Nucleus accumbens (tissue), 56 donors: ENCODE measurements at regions not wholly inside any gene's neighbourhood (a gene's known extent, or its start where the extent isn't known, plus 50 kb on each side); places are given as distances from the start of the nearest gene placed in this dataset.
"Not testable (repeated sequence)": the region's sequence is repeated elsewhere in the genome, so short reads cannot be mapped to it uniquely, and the experiment has no call there.

Experiments used
- DNase-seq, 56 donors: peaks; one replicate each; lab custom pipeline; 2025; lab: John Stamatoyannopoulos, UW

GRCh38 chr19:30968210-30968609 is 381.0 kb downstream of the TSHZ3 start:
- no peak for DNase-seq

DNA sequence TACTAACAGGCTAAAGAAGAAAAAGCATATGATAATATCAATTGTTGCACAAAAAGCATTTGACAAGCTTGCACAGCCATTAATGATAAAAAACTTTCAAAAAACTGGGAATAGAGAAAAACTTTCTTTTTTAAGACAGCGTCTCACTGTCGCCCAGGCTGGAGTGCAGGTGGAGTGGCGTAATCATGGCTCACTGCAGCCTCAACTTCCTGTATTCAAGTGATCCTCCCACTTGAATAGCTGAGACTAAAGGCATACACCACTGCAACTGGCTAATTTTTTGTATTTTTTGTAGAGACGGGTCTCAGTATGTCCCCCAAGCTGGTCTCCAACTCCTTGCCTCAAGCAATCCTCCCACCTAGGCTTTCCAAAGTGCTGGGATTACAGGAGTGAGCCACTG is 382.8 kb downstream of the TSHZ3 start:
- DNase-seq, result no peak

DNA sequence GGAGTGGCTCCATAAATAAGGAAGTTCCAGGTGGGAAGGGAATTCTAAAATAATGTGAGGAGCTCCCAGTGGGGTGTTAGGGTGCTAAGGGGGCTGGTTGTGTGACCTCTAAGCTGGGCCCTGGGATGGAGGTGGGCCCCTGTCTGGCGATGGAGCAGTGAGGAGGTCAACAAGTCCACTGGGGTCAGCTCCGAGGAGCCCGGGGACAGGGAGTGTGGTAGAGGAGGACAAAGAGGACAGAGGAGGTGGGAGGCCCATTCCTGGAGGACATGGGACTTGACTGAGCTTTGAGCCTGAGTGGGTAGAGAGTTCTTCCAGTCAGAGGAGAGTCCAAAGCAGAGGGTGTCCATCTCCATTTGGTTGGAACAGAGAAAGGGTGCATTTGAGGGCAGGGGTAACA is 390.2 kb downstream of the TSHZ3 start:
- DNase-seq, result no peak

- no peak for DNase-seq
These were observed 393.8 kb downstream of the TSHZ3 start for GRCh38 chr19:30955112-30956104.

DNA sequence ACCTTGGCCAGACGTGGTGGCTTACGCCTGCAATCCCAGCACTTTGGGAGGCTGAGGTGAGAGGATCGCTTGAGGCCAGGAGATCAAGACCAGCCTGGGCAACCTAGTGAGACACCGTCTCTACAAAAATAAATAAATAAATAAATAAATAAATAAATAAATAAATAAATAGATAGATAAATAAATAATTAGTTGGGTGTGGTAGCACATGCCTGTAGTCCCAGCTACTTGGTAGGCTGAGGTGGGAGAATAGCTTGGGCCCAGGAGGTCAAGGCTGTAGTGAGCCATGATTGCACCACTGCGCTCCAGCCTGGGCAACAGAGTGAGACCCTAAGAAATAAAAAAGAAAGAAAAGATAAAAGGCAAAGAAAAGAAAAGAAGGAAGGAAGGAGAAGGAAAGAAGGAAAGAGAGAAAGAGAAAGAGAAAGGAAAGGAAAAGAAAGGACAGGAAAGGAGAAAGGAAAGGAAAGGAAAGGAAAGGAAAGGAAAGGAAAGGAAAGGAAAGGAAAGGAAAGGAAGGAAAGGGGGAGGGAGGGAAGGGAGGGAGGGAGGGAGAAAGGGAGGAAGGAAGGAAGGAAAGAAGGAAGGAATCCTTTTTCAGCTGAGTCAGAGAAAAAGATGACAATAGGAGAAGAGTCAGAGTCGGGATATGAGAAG is 404.8 kb downstream of the TSHZ3 start:
- not testable (repeated sequence) for DNase-seq

GRCh38 chr19:30943101-30943843 is 406.0 kb downstream of the TSHZ3 start:
- DNase-seq, result no peak

DNA sequence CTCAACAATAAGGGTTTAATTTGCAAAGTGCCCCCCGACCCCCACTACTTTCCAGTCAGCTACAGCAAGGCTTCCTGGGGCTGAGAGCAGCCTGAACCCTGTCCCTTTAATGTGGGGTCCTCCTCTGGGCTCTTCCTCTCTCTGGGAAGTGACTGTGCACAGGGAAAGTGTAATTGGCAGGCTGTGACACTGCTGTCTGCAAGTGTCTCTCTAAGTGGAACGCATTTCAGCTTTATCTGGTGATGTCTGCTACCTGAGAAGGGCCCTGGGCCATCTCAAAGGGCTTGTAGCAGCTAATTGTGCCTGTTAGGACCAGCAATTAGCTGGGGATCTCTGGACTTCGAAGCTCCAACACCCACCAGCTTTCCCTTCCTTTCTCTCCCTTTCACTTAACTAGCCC is 406.6 kb downstream of the TSHZ3 start:
- DNase-seq, result no peak

DNA sequence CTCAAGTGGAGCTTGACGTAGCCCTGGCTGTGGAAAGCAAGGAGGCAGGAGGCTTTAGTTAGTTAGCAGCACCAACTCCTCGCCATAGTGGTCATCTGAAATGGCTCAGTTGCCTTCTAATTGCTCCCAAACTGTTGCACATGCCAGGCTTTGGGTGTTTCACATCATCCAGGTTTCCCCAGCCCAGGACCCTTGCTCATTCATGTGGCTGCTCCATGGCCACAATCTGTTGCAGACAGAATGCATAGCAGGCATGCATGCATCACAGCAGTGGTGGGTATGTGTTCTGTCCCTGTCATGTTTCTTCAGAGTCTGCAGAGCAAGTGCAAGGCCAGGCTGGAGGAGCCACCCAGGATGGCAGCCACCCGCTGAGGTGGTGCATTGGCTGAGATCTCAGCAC is 407.6 kb downstream of the TSHZ3 start:
- no peak for DNase-seq

DNA sequence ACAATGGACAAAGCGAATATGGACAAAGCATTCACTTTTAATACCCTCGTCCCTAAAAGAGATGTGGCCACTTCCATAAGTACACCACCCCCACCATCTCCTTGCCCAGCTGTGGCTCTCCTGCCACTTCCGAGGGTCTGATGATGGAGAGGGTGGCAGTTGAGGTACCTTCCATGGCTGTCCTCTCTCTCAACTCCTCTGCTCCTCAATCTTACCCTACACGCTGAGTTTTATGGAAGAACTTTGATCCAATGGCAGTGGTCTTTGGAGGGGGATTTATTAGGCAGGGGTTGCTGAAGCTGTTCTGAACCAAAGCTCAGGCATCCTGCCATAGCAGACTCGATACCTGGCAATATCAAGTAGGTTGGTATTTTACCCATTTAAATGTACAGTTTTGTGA is 413.0 kb downstream of the TSHZ3 start:
- no peak for DNase-seq

GRCh38 chr19:30935146-30935545 is 414.1 kb downstream of the TSHZ3 start:
- DNase-seq, result no peak

- DNase-seq, result not testable (repeated sequence)
These were observed 415.8 kb downstream of the TSHZ3 start for GRCh38 chr19:30933454-30933853.

GRCh38 chr19:30932854-30933253 is 416.4 kb downstream of the TSHZ3 start:
- no peak for DNase-seq

DNA sequence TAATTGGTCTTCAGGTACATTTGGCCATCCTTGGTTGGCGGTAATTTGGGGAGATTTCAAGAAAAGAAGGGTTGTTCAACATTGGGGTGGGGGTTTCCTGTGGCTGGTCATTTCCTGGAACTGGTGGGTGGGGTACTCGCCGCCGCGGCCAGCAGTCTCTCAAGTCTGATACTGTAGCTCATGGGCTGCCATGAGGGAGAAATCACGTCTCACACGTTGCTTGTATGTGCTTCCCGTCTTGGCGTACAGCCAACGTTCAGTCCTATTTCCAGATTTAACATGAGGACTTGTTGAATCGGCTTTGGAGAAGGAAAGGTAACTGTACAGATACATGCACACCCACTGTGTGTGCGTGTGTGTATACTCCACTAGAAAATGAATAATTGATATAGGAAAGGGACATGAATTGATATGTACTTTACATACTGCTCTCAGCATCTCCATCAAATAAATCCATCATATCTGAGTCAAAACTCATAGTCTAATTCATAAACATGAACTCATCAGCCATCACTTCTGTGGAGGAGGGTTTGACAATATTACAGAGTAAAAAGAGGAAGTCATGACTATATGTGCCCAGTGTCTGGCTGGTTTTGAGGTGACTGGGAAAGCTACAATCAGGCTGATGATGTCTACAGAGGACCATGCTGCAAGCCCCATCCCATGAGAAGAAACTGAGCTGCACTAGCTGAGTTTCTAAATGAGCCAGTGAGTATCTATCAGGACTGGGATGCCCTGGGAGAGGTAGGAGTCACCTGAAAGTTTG is 418.1 kb downstream of the TSHZ3 start:
- no peak for DNase-seq

GRCh38 chr19:30927705-30928104 is 421.5 kb downstream of the TSHZ3 start:
- DNase-seq, result no peak

DNA sequence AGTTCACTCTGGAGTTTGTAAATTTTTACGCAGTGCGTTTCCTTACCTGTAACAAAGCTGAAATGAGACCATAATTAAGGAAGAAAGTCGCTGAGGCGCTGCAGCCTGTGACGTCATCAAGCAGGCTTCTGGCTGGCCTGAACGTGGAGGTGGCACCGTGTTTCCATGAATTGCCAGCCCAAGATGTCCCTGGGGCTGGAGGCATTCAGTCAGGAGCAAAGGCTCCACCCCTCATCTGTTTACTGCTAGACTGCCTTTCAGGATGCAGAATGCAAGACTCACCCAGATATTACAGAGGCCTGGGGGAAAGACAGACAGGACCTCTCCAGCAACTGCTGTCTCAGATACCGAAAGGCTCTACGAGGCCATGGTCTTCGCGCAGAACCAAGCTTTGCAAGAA is 424.6 kb downstream of the TSHZ3 start:
- DNase-seq, result no peak

DNA sequence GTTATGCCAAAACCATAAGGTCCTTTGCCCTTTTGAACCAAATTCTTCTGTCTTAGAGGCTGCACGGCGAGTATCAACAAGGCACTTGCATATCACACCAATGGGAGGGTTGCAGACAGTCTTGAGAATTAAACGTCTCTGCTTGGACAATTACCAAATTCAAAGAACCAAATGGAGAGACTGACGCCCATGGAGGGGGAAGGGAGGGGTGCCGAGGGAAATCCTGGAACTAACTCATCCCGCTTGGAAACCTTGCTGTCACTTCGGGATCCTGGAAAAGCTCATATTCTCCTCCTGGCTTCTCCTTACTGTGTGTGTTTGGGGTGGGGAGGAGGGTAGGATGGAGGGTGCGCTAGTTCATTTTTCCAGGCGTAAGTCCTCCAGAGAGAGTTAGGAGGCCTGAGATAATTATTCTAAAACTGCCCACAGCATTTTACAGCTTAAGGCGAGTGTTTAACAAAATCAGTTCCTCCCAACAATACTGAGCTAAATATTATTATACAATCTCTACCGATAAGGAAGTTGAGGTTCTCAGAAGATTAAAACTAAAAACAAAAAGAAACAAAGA is 425.1 kb downstream of the TSHZ3 start:
- DNase-seq, result no peak

DNA sequence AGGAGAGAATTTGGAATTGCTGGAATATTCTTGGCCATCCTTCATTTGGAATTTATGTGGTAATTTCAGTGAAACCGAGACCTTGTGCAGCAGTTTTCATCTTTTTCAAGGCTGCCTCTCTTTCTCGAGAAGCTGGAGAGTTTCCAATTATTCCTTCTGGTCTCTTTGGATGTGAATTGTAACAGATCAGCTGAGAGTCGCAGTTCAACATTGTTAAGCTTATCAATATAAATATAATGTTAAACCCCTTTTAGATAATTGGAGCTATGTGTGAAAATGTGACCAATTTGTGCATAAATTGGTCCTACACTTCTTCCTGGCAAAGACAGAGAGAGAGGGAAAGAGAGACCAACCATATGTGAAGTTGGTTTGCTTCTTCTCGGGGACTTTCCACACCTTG is 425.6 kb downstream of the TSHZ3 start:
- DNase-seq, result no peak

GRCh38 chr19:30923096-30923495 is 426.1 kb downstream of the TSHZ3 start:
- DNase-seq, result no peak

GRCh38 chr19:30920222-30920621 is 429.0 kb downstream of the TSHZ3 start:
- DNase-seq, result peak in 10 of 56 donors; percentile 1 to 29 (median 8)

DNA sequence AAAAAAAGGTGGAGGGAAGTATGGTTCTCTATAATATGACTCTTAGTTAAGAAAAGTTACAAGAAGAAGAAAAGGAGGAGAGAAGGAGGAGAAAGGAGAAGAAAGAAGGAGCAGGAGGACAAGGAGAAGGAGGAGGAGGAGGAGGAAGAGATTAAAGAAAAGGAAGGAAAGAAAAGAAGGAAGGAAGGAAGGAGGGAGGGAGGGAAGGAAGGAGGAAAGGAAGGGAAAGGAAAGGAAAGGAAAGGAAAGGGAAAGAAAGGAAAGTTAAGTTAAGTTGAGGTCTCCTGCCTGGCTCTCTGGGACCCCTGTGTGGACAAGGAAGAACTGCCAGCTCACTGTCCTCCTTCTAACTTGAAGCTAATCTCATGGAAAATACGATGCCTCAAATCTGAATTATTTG is 429.5 kb downstream of the TSHZ3 start:
- no peak for DNase-seq
